Endothelial cell of hepatic sinusoid (primary cell): ENCODE measurements at regions not wholly inside any gene's neighbourhood (a gene's known extent, or its start where the extent isn't known, plus 50 kb on each side); places are given as distances from the start of the nearest gene placed in this dataset.
"Not testable (repeated sequence)": the region's sequence is repeated elsewhere in the genome, so short reads cannot be mapped to it uniquely, and the experiment has no call there.

Source experiments
- in situ Hi-C: cut with HindIII; loops from 2 replicates; pipeline ENCODE4 v1.10.0; 2017; ENCODE audit warnings: low sequenced_read_pairs

- in situ Hi-C loops, result loop anchor here (5.0 to 10.0 kb wide), 3 partner anchors 62 to 245 kb away; no protein-coding TSS in a partner anchor
These were observed 214.3 kb upstream of the APCDD1 start for GRCh38 chr18:10239991-10240634.

- in situ Hi-C loops, result loop anchor here (5.0 to 10.0 kb wide), 3 partner anchors 61 to 246 kb away; no protein-coding TSS in a partner anchor
These were observed 213.5 kb upstream of the APCDD1 start for GRCh38 chr18:10240973-10241372.

GRCh38 chr18:10241579-10241978, 212.9 kb upstream of the APCDD1 start:
- in situ Hi-C loops, result loop anchor here (5.0 to 10.0 kb wide), 3 partner anchors 61 to 247 kb away; no protein-coding TSS in a partner anchor

- in situ Hi-C loops, result loop anchor here (5.0 to 10.0 kb wide), 3 partner anchors 59 to 248 kb away; no protein-coding TSS in a partner anchor
These were observed 211.3 kb upstream of the APCDD1 start for GRCh38 chr18:10242936-10243680.

GRCh38 chr18:10244341-10244740, 210.1 kb upstream of the APCDD1 start:
- in situ Hi-C loops, result loop anchor here (5.0 to 10.0 kb wide), 3 partner anchors 58 to 250 kb away; no protein-coding TSS in a partner anchor

GRCh38 chr18:10245031-10245845, 209.2 kb upstream of the APCDD1 start:
- in situ Hi-C loops, result loop anchor here (5.0 to 10.0 kb wide), 2 partner anchors 77 to 250 kb away; no protein-coding TSS in a partner anchor

- in situ Hi-C loops, result loop anchor here (5.0 to 10.0 kb wide), 2 partner anchors 76 to 251 kb away; no protein-coding TSS in a partner anchor
These were observed 208.6 kb upstream of the APCDD1 start for GRCh38 chr18:10245846-10246175.

- in situ Hi-C loops, result loop anchor here (5.0 to 10.0 kb wide), 2 partner anchors 75 to 252 kb away; no protein-coding TSS in a partner anchor
These were observed 207.3 kb upstream of the APCDD1 start for GRCh38 chr18:10247021-10247741.

- in situ Hi-C loops, result loop anchor here (5.0 to 10.0 kb wide), 2 partner anchors 75 to 253 kb away; no protein-coding TSS in a partner anchor
These were observed 206.7 kb upstream of the APCDD1 start for GRCh38 chr18:10247742-10248082.

- in situ Hi-C loops, result loop anchor here (5.0 to 10.0 kb wide), 2 partner anchors 74 to 254 kb away; no protein-coding TSS in a partner anchor
These were observed 205.7 kb upstream of the APCDD1 start for GRCh38 chr18:10248738-10249137.

- in situ Hi-C loops, result loop anchor here (5.0 to 10.0 kb wide), 2 partner anchors 73 to 254 kb away; no protein-coding TSS in a partner anchor
These were observed 205.2 kb upstream of the APCDD1 start for GRCh38 chr18:10249270-10249669.

GRCh38 chr18:10249801-10250200, 204.6 kb upstream of the APCDD1 start:
- in situ Hi-C loops, result loop anchor here (5.0 to 10.0 kb wide), 2 partner anchors 72 to 255 kb away; no protein-coding TSS in a partner anchor

- in situ Hi-C loops, result no loop called here
These were observed 201.9 kb upstream of the APCDD1 start for GRCh38 chr18:10252494-10252893.

GRCh38 chr18:10252952-10253705, 201.3 kb upstream of the APCDD1 start:
- in situ Hi-C loops, result no loop called here

- in situ Hi-C loops, result not testable (repeated sequence)
These were observed 198.2 kb upstream of the APCDD1 start for GRCh38 chr18:10256276-10256675.

- in situ Hi-C loops, result no loop called here
These were observed 195.5 kb upstream of the APCDD1 start for GRCh38 chr18:10258836-10259474.

- in situ Hi-C loops, result loop anchor here (10.0 kb wide), 1 partner anchor 55 kb away; no protein-coding TSS in a partner anchor
These were observed 194.5 kb upstream of the APCDD1 start for GRCh38 chr18:10259901-10260300.

- in situ Hi-C loops, result loop anchor here (10.0 kb wide), 1 partner anchor 57 kb away; no protein-coding TSS in a partner anchor
These were observed 192.8 kb upstream of the APCDD1 start for GRCh38 chr18:10261344-10262276.
